ENCODE measurements at regions not wholly inside any gene's neighbourhood (a gene's known extent, or its start where the extent isn't known, plus 50 kb on each side); places are given as distances from the start of the nearest gene placed in this dataset.

- Histone ChIP-seq H3K27me3 (ENCODE audit: insufficient read depth, low read depth, low read length) (no peaks in the 10 kb centered on the region), H4K20me1 (ENCODE audit: insufficient read depth) (no peaks in the 10 kb centered on the region), H3K9ac (ENCODE audit: low read length) (no peak overlapping the region), H3K27ac (ENCODE audit: low read length) (no peak overlapping the region), H3K4me3 (ENCODE audit: low read length) (no peak overlapping the region), H3K9me3 (ENCODE audit: low read length) (no peaks in the 10 kb centered on the region), H3K36me3 (ENCODE audit: insufficient read depth, low read length) (no peaks in the 10 kb centered on the region), H3F3A (ENCODE audit: insufficient read depth, low read length, poor library complexity, severe bottlenecking) (no peaks in the 10 kb centered on the region), H3K79me2 (replicated peaks; ENCODE audit: insufficient read depth, low read length) (no peaks in the 10 kb centered on the region), H3K9me2 (ENCODE audit: insufficient read depth, low read length) (no peaks in the 10 kb centered on the region), H2AFZ (ENCODE audit: low read depth, low read length) (no peak overlapping the region), H3K4me2 (ENCODE audit: low read length) (no peak overlapping the region)
- no peak for TF ChIP-seq MXI1 (conservative IDR thresholded peaks at IDR 0.05; ENCODE audit: poor library complexity, severe bottlenecking)
- TF ChIP-seq POLR2AphosphoS5 (IDR thresholded peaks at IDR 0.05), result no peak
- no peak for TF ChIP-seq SMC3 (conservative IDR thresholded peaks at IDR 0.05; ENCODE audit: poor library complexity)
- TF ChIP-seq CTCF (IDR thresholded peaks at IDR 0.05; ENCODE audit: poor library complexity, severe bottlenecking), result no peak
- TF ChIP-seq REST (IDR thresholded peaks at IDR 0.05; ENCODE audit: borderline replicate concordance), result no peak
- no peak for TF ChIP-seq RAD21 (conservative IDR thresholded peaks at IDR 0.05)
- TF ChIP-seq EP300 (conservative IDR thresholded peaks at IDR 0.05; ENCODE audit: poor library complexity, severe bottlenecking), result no peak
- TF ChIP-seq TAF1 (IDR thresholded peaks at IDR 0.05; ENCODE audit: low read depth), result no peak
- no peak for TF ChIP-seq EZH2 (IDR thresholded peaks at IDR 0.05; ENCODE audit: borderline replicate concordance, insufficient read depth, low read length, poor library complexity, severe bottlenecking)
Measured at GRCh38 chr14:99067141-99067920, 204.7 kb downstream of the BCL11B start.

GRCh38 chr14:99067927-99068326, 204.1 kb downstream of the BCL11B start:
- H3K27ac ChIP-seq (ENCODE audit: low read length), result no peak overlapping the region
- H3K4me3 ChIP-seq (ENCODE audit: low read length), result no peak overlapping the region
- no peaks in the 10 kb centered on the region for H4K20me1 ChIP-seq (ENCODE audit: insufficient read depth)
- no peaks in the 10 kb centered on the region for H3F3A ChIP-seq (ENCODE audit: insufficient read depth, low read length, poor library complexity, severe bottlenecking)
- no peak overlapping the region for H2AFZ ChIP-seq (ENCODE audit: low read depth, low read length)
- H3K79me2 ChIP-seq (replicated peaks; ENCODE audit: insufficient read depth, low read length), result no peaks in the 10 kb centered on the region
- no peak overlapping the region for H3K9ac ChIP-seq (ENCODE audit: low read length)
- H3K36me3 ChIP-seq (ENCODE audit: insufficient read depth, low read length), result no peaks in the 10 kb centered on the region
- no peak overlapping the region for H3K4me2 ChIP-seq (ENCODE audit: low read length)
- H3K9me3 ChIP-seq (ENCODE audit: low read length), result no peaks in the 10 kb centered on the region
- no peaks in the 10 kb centered on the region for H3K9me2 ChIP-seq (ENCODE audit: insufficient read depth, low read length)
- H3K27me3 ChIP-seq (ENCODE audit: insufficient read depth, low read depth, low read length), result no peaks in the 10 kb centered on the region
- TF ChIP-seq REST (IDR thresholded peaks at IDR 0.05; ENCODE audit: borderline replicate concordance) (no peak), EZH2 (IDR thresholded peaks at IDR 0.05; ENCODE audit: borderline replicate concordance, insufficient read depth, low read length, poor library complexity, severe bottlenecking) (no peak), EP300 (conservative IDR thresholded peaks at IDR 0.05; ENCODE audit: poor library complexity, severe bottlenecking) (no peak), TAF1 (IDR thresholded peaks at IDR 0.05; ENCODE audit: low read depth) (no peak), MXI1 (conservative IDR thresholded peaks at IDR 0.05; ENCODE audit: poor library complexity, severe bottlenecking) (no peak), RAD21 (conservative IDR thresholded peaks at IDR 0.05) (no peak), CTCF (IDR thresholded peaks at IDR 0.05; ENCODE audit: poor library complexity, severe bottlenecking) (no peak), POLR2AphosphoS5 (IDR thresholded peaks at IDR 0.05) (no peak), SMC3 (conservative IDR thresholded peaks at IDR 0.05; ENCODE audit: poor library complexity) (no peak)

Measured in neural cell (in vitro differentiated cells).